ENCODE measurements at regions not wholly inside any gene's neighbourhood (a gene's known extent, or its start where the extent isn't known, plus 50 kb on each side); places are given as distances from the start of the nearest gene placed in this dataset.

DNA sequence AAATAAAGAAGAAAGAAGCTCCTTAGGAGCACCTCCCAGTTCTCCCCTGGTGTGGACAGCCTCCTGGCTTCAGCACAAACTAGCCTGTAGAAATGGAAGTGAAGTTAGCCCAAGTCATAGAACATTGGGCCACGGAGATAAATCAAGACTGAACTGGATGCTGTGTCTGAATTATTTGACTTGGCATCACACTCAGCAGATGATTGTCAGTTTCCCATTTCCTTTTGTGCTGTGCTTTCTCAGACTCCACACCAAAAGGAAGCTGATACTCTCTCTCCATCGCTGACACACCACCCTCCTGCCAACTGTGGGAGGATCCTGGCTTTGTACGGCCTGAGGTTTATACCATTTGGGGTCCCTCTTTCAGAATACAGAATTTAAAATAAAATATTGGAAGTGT is 209.8 kb downstream of the TFAP2A start:
- Histone ChIP-seq H3K4me1 (ENCODE audit: low read depth) (no peaks in the 10 kb centered on the region), H3K27ac (no peak overlapping the region), H3K36me3 (no peaks in the 10 kb centered on the region), H3K9me3 (ENCODE audit: low read depth) (no peaks in the 10 kb centered on the region), H3K4me3 (no peak overlapping the region), H3K27me3 (no peaks in the 10 kb centered on the region)
- no peak for DNase-seq (ENCODE audit: low read depth in 1 of 2, low spot score in 1 of 2)
- TF ChIP-seq, protein P1, sequence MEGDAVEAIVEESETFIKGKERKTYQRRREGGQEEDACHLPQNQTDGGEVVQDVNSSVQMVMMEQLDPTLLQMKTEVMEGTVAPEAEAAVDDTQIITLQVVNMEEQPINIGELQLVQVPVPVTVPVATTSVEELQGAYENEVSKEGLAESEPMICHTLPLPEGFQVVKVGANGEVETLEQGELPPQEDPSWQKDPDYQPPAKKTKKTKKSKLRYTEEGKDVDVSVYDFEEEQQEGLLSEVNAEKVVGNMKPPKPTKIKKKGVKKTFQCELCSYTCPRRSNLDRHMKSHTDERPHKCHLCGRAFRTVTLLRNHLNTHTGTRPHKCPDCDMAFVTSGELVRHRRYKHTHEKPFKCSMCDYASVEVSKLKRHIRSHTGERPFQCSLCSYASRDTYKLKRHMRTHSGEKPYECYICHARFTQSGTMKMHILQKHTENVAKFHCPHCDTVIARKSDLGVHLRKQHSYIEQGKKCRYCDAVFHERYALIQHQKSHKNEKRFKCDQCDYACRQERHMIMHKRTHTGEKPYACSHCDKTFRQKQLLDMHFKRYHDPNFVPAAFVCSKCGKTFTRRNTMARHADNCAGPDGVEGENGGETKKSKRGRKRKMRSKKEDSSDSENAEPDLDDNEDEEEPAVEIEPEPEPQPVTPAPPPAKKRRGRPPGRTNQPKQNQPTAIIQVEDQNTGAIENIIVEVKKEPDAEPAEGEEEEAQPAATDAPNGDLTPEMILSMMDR (IDR thresholded peaks at IDR 0.05; ENCODE audit: low read depth, low read length): no peak

DNA sequence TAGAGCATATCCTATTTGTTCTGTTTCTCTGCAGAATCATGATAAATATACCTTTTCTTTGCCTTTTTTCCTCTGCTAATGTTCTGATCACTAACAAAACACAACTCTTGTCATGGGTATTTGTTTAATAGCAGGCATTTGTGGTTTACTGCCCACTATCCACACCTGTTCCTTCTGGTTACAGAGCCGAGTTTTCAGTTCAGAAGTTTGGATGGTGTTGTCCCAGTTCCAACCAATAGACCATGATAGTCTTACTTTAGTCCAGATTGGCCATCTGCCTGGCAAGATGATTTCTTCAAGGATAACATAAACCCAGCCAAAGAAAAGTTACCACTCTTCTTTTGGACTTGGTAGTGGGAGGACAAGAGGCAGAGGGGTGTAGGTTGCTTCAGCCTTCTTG is 211.2 kb downstream of the TFAP2A start:
- no peak for DNase-seq (ENCODE audit: low read depth in 1 of 2, low spot score in 1 of 2)
- no peaks in the 10 kb centered on the region for H3K4me1 ChIP-seq (ENCODE audit: low read depth)
- TF ChIP-seq, protein P1 (IDR thresholded peaks at IDR 0.05; ENCODE audit: low read depth, low read length): no peak
- H3K4me3 ChIP-seq: no peak overlapping the region
- H3K9me3 ChIP-seq (ENCODE audit: low read depth): no peaks in the 10 kb centered on the region
- H3K27me3 ChIP-seq: no peaks in the 10 kb centered on the region
- H3K36me3 ChIP-seq: no peaks in the 10 kb centered on the region
- H3K27ac ChIP-seq: no peak overlapping the region

DNA sequence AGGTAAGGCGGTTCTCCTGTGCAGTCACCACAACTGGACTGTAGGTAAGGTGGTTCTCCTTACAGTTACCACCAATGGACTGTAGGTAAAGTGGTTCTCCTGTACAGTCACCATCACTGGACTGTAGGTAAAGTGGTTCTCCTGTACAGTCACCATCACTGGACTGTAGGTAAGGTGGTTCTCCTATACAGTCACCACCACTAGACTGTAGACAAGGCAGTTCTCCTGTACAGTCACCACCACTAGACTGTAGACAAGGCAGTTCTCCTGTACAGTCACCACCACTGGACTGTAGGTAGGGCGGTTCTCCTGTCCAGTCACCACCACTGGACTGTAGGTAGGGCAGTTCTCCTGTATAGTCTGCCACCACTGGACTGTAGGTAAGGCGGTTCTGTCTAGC is 212.3 kb downstream of the TFAP2A start:
- Histone ChIP-seq H3K4me1 (ENCODE audit: low read depth) (no peaks in the 10 kb centered on the region), H3K36me3 (no peaks in the 10 kb centered on the region), H3K4me3 (no peak overlapping the region), H3K9me3 (ENCODE audit: low read depth) (no peaks in the 10 kb centered on the region), H3K27ac (no peak overlapping the region), H3K27me3 (no peaks in the 10 kb centered on the region)
- TF ChIP-seq, protein P1 (IDR thresholded peaks at IDR 0.05; ENCODE audit: low read depth, low read length): no peak
- DNase-seq (ENCODE audit: low read depth in 1 of 2, low spot score in 1 of 2): no peak

DNA sequence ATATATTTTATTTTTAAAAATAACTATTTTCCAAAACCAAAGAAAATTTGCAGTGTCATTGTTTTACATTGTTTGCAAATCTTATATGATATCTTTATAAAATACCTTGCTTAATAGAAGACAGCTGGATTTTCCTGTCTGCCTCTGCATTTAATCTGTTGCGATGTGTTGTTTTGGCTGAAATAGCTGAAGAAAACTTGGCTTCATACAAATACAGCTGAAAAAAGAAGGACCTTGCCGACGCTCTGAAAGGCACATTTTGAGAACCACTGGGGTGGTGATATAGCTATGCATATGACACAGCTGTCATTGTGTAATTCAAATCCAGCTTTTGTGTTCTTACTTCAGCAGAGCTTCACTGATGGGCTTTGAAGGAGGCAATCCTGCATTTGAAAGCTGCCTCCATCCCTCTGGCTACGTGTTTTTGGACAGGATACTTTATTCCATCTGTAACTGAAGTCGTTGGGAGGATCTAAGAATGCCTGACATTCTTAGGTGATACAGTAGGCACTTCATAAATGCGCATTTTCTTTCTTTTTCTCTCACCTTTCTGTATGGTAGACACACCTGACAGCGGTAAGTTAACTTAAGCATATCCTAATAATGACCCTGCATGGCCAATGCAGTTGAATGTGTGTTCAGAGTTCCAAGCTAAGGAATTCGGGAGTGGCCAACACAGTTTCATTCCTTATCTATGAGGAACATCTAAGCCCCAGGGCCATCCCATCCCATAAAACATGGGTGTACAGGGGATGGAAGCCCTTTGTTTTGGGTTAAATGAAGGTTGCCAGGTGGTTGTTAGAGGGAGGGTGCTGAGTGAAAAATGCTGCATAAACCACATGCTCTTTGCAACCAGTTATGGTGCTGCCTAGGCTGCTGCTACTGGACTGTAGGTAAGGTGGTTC is 213.0 kb downstream of the TFAP2A start:
- Histone ChIP-seq H3K27ac (no peak overlapping the region), H3K36me3 (no peaks in the 10 kb centered on the region), H3K4me3 (no peak overlapping the region), H3K9me3 (ENCODE audit: low read depth) (no peaks in the 10 kb centered on the region), H3K4me1 (ENCODE audit: low read depth) (no peaks in the 10 kb centered on the region), H3K27me3 (no peaks in the 10 kb centered on the region)
- no peak for DNase-seq (ENCODE audit: low read depth in 1 of 2, low spot score in 1 of 2)
- TF ChIP-seq, protein P1 (IDR thresholded peaks at IDR 0.05; ENCODE audit: low read depth, low read length): no peak

DNA sequence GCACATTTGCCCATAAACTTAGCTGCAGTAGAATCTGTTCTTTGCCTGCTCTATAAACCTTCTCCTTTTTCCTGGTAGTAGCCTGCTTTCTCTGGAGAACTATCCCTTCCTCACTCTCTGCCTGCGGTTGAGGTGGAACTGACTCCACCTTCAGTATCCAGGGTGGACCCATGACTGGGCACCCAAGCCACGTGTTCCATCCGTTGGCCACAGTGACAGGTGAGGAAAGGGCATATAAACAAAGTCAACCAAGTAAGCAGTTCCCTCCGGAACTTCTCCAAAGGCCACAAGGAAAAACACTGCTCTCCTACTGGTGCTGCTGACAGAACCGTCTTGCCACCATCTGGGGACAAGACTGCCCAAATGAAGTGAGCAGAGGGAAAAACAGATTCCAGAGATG is 218.8 kb downstream of the TFAP2A start:
- no peak for DNase-seq (ENCODE audit: low read depth in 1 of 2, low spot score in 1 of 2)
- Histone ChIP-seq H3K9me3 (ENCODE audit: low read depth) (no peaks in the 10 kb centered on the region), H3K27me3 (no peaks in the 10 kb centered on the region), H3K27ac (no peak overlapping the region), H3K36me3 (no peaks in the 10 kb centered on the region), H3K4me3 (no peak overlapping the region), H3K4me1 (ENCODE audit: low read depth) (no peaks in the 10 kb centered on the region)
- TF ChIP-seq, protein P1 (IDR thresholded peaks at IDR 0.05; ENCODE audit: low read depth, low read length): no peak
